A673 (cell line): ENCODE measurements at regions not wholly inside any gene's neighbourhood (a gene's known extent, or its start where the extent isn't known, plus 50 kb on each side); places are given as distances from the start of the nearest gene placed in this dataset.

Source experiments
- BruUV-seq: library from RNA; stranded (reverse); fragments of 400-500 nt; replicated peaks from 2 replicates; lab custom pipeline; 2021; lab: Mats Ljungman, UMichigan
- CTCF ChIA-PET: fragments of 300-600 bp; sonication (Branson Sonifier 250); formaldehyde crosslinking; loops from one replicate; lab custom pipeline; 2022; ENCODE audit warnings: antibody characterized with exemption; lab: Charles Lee
- POLR2A ChIA-PET: fragments of 300-600 bp; sonication (Branson Sonifier 250); formaldehyde crosslinking; loops from one replicate; lab custom pipeline; 2022; ENCODE audit warnings: antibody characterized with exemption; ENCODE audit not compliant: low non-redundant PET; lab: Charles Lee
- DNase-seq: peaks from one replicate; pipeline ENCODE4 v3.0.0-alpha.2; 2015; ENCODE audit warnings: low spot score
- H3K27ac ChIP-seq: fragments of 200-600 bp; sonication (generic); 2 replicates; pipeline ENCODE4 v1.5.1; 2016; ENCODE audit warnings: mixed run types, low read depth, mild to moderate bottlenecking, mixed read lengths, antibody characterized with exemption, low read length; ENCODE audit not compliant: poor library complexity, severe bottlenecking
- H3K27me3 ChIP-seq: fragments of 200-600 bp; sonication (generic); replicated peaks from 2 replicates; pipeline ENCODE4 v1.6.1; 2017; ENCODE audit warnings: mixed run types, low read depth, mild to moderate bottlenecking, mixed read lengths, antibody characterized with exemption, low read length; ENCODE audit not compliant: insufficient read depth, poor library complexity
- H3K36me3 ChIP-seq: fragments of 200-600 bp; sonication (generic); 2 replicates; pipeline ENCODE4 v1.6.1; 2016; ENCODE audit warnings: mixed run types, mild to moderate bottlenecking, mixed read lengths, antibody characterized with exemption, low read length; ENCODE audit not compliant: insufficient read depth, poor library complexity, severe bottlenecking
- H3K4me1 ChIP-seq: fragments of 200-600 bp; sonication (generic); 2 replicates; pipeline ENCODE4 v1.6.1; 2017; ENCODE audit warnings: mixed run types, mild to moderate bottlenecking, mixed read lengths, antibody characterized with exemption, low read length; ENCODE audit not compliant: insufficient read depth, poor library complexity, severe bottlenecking
- H3K4me3 ChIP-seq: fragments of 200-600 bp; sonication (generic); 2 replicates; pipeline ENCODE4 v1.5.1; 2016; ENCODE audit warnings: low read depth, mixed run types, mild to moderate bottlenecking, mixed read lengths, low read length; ENCODE audit not compliant: poor library complexity, severe bottlenecking
- H3K9me3 ChIP-seq: fragments of 200-600 bp; sonication (generic); 2 replicates; pipeline ENCODE4 v1.6.1; 2016; ENCODE audit warnings: mixed run types, low read depth, mild to moderate bottlenecking, mixed read lengths, antibody characterized with exemption, low read length; ENCODE audit not compliant: poor library complexity, severe bottlenecking
- EZH2 ChIP-seq: fragments of 200-600 bp; sonication (generic); IDR thresholded peaks from 2 replicates; pipeline ENCODE4 v1.6.1; 2017; ENCODE audit warnings: borderline replicate concordance, low read depth, mild to moderate bottlenecking, mixed read lengths, antibody characterized with exemption, low read length; ENCODE audit not compliant: poor library complexity, severe bottlenecking
- intact Hi-C: fragments of 100-400 bp; cut with micrococcal nuclease; formaldehyde crosslinking; loops from one replicate; pipeline ENCODE4 v1.10.0; 2022; ENCODE audit not compliant: unreplicated experiment
- TF ChIP-seq, protein P1 (sequence below): fragments of 300-800, 200-600 bp; sonication (generic); conservative IDR thresholded peaks from 2 replicates; pipeline ENCODE4 v1.5.1; 2017; ENCODE audit warnings: low read depth, mild to moderate bottlenecking, antibody characterized with exemption, low read length, moderate library complexity, mixed read lengths

DNA sequence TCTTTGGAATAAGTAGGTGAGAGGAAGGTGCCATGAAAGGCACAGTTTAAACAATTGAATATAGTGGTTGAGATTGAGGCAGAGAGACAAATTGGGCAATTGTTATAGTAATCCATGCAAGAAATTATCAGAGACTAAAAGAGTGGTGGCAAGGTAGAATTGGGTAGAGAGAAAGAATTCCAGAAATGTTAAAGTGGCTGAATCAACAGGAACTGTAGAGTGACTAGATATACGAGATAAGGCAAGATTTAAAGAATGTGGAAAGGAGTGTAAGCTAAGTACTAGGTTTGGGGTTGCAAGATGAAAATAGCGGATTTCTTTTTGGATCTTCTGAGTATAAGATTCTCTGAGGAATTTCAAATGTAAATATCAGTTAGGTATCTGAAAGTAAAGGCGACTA lies 285.2 kb downstream of the DMRTA1 start:
- H3K9me3 ChIP-seq = no peaks in the 10 kb centered on the region
- no peak overlapping the region for H3K27ac ChIP-seq
- H3K36me3 ChIP-seq = no peaks in the 10 kb centered on the region
- TF ChIP-seq, protein P1, sequence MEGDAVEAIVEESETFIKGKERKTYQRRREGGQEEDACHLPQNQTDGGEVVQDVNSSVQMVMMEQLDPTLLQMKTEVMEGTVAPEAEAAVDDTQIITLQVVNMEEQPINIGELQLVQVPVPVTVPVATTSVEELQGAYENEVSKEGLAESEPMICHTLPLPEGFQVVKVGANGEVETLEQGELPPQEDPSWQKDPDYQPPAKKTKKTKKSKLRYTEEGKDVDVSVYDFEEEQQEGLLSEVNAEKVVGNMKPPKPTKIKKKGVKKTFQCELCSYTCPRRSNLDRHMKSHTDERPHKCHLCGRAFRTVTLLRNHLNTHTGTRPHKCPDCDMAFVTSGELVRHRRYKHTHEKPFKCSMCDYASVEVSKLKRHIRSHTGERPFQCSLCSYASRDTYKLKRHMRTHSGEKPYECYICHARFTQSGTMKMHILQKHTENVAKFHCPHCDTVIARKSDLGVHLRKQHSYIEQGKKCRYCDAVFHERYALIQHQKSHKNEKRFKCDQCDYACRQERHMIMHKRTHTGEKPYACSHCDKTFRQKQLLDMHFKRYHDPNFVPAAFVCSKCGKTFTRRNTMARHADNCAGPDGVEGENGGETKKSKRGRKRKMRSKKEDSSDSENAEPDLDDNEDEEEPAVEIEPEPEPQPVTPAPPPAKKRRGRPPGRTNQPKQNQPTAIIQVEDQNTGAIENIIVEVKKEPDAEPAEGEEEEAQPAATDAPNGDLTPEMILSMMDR = no peak
- no peak for TF ChIP-seq EZH2
- BruUV-seq = no TSS peak
- intact Hi-C loops = no loop called here
- H3K4me3 ChIP-seq = no peak overlapping the region
- CTCF ChIA-PET = no interaction called here
- no peaks in the 10 kb centered on the region for H3K27me3 ChIP-seq
- H3K4me1 ChIP-seq = no peaks in the 10 kb centered on the region
- POLR2A ChIA-PET = no interaction called here
- no peak for DNase-seq

DNA sequence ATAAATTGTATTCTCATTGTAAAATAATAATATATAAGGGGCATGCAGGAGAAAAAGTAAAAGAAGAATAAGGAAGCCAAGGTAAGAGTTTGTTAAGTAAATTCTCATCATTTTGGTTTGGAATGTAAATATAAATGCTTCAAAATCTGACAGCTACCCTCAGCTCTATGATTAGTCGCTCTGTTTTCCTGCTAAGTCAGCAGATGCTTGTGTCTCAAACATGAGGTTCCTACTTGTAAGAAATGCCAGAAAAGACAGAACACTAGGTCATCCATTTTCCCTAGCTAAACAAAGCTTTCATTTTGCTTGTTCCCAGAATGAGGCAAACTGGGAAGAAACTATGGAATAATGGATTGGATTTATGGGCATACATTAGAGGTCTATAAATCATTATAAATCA lies 293.1 kb downstream of the DMRTA1 start:
- CTCF ChIA-PET = no interaction called here
- POLR2A ChIA-PET = no interaction called here

DNA sequence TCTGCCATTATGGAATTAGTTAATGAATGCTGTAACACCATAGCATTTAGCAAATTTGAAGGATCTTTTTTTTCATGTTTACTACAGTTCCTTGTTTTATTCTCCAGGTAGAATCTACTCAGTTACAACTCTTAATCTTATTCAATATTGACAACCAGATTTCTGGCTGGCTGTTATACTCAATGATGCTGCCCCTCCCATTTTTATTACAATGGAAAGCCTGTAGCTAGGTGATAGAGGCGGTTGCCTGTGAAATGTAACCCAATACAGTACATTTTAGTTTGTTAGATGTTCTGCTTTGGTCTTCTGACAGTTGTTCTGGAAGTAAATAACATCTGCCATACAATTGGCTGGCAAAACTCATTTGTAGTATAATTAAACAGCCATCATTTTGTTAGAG lies 294.2 kb downstream of the DMRTA1 start:
- no peak for TF ChIP-seq EZH2
- TF ChIP-seq, protein P1 = no peak
- no peaks in the 10 kb centered on the region for H3K4me1 ChIP-seq
- no peak overlapping the region for H3K27ac ChIP-seq
- no peaks in the 10 kb centered on the region for H3K36me3 ChIP-seq
- POLR2A ChIA-PET = no interaction called here
- BruUV-seq = no TSS peak
- DNase-seq = no peak
- intact Hi-C loops = no loop called here
- CTCF ChIA-PET = no interaction called here
- H3K4me3 ChIP-seq = no peak overlapping the region
- H3K9me3 ChIP-seq = no peaks in the 10 kb centered on the region
- H3K27me3 ChIP-seq = no peaks in the 10 kb centered on the region

More for the DNA sequence above, 293.1 kb downstream of the DMRTA1 start:
- TF ChIP-seq EZH2 = no peak
- TF ChIP-seq, protein P1 = no peak
- intact Hi-C loops = no loop called here
- no peak for DNase-seq
- Histone ChIP-seq H3K9me3 (no peaks in the 10 kb centered on the region), H3K4me3 (no peak overlapping the region), H3K4me1 (no peaks in the 10 kb centered on the region), H3K36me3 (no peaks in the 10 kb centered on the region), H3K27me3 (no peaks in the 10 kb centered on the region), H3K27ac (no peak overlapping the region)
- BruUV-seq = no TSS peak
